Neural progenitor cell (in vitro differentiated cells): ENCODE measurements at regions not wholly inside any gene's neighbourhood (a gene's known extent, or its start where the extent isn't known, plus 50 kb on each side); places are given as distances from the start of the nearest gene placed in this dataset.

Experiments
- DNase-seq: peaks from one replicate; pipeline ENCODE4 v3.0.0-alpha.2; 2016; ENCODE audit warnings: low spot score
- H2AFZ ChIP-seq: fragments of 200-600 bp; sonication (generic); replicated peaks from 2 replicates; pipeline ENCODE4 v1.6.1; 2016; ENCODE audit warnings: antibody characterized with exemption
- H3F3A ChIP-seq: fragments of 200-600 bp; sonication (generic); 2 replicates; pipeline ENCODE4 v1.6.1; 2016; ENCODE audit warnings: antibody characterized with exemption, low read depth
- H3K27ac ChIP-seq: fragments of 200-600 bp; sonication (generic); 2 replicates; pipeline ENCODE4 v1.5.1; 2016; ENCODE audit warnings: mild to moderate bottlenecking
- H3K27me3 ChIP-seq: fragments of 200-600 bp; sonication (generic); 2 replicates; pipeline ENCODE4 v1.6.1; 2016; ENCODE audit warnings: mild to moderate bottlenecking, moderate library complexity
- H3K36me3 ChIP-seq: fragments of 200-600 bp; sonication (generic); 2 replicates; pipeline ENCODE4 v1.5.1; 2016
- H3K4me1 ChIP-seq: fragments of 200-600 bp; sonication (generic); 2 replicates; pipeline ENCODE4 v1.6.1; 2016; ENCODE audit warnings: mixed run types
- H3K4me2 ChIP-seq: fragments of 200-600 bp; sonication (generic); 2 replicates; pipeline ENCODE4 v1.6.1; 2016
- H3K4me3 ChIP-seq: fragments of 200-600 bp; sonication (generic); 2 replicates; pipeline ENCODE4 v1.5.1; 2016
- H3K79me2 ChIP-seq: fragments of 200-600 bp; sonication (generic); 2 replicates; pipeline ENCODE4 v1.6.1; 2016; ENCODE audit warnings: low read depth
- H3K9ac ChIP-seq: fragments of 200-600 bp; sonication (generic); 2 replicates; pipeline ENCODE4 v1.6.1; 2016
- H3K9me3 ChIP-seq: fragments of 200-600 bp; sonication (generic); 2 replicates; pipeline ENCODE4 v1.5.1; 2016; ENCODE audit warnings: low read depth
- H4K20me1 ChIP-seq: fragments of 200-600 bp; sonication (generic); 2 replicates; pipeline ENCODE4 v1.6.1; 2016; ENCODE audit warnings: low read depth
- H3K27ac Mint-ChIP-seq: 3 replicates; pipeline ENCODE4 v1.8.0; 2021; ENCODE audit warnings: mixed read lengths
- H3K27me3 Mint-ChIP-seq: 2 replicates; pipeline ENCODE4 v1.8.0; 2022; ENCODE audit warnings: low read depth, mild to moderate bottlenecking, inconsistent platforms, moderate library complexity, mixed read lengths; ENCODE audit not compliant: insufficient read depth
- H3K36me3 Mint-ChIP-seq: 3 replicates; pipeline ENCODE4 v1.8.0; 2021; ENCODE audit warnings: mixed read lengths
- H3K4me1 Mint-ChIP-seq: 3 replicates; pipeline ENCODE4 v1.8.0; 2021; ENCODE audit warnings: mixed read lengths
- H3K4me3 Mint-ChIP-seq: 3 replicates; pipeline ENCODE4 v1.8.0; 2021; ENCODE audit warnings: mild to moderate bottlenecking, moderate library complexity, mixed read lengths
- H3K9me3 Mint-ChIP-seq: 3 replicates; pipeline ENCODE4 v1.8.0; 2020; ENCODE audit warnings: mixed read lengths
- EZH2 ChIP-seq: fragments of 200-600 bp; sonication (generic); IDR thresholded peaks from 2 replicates; pipeline ENCODE4 v1.6.1; 2017; ENCODE audit warnings: antibody characterized with exemption, mild to moderate bottlenecking, moderate library complexity
- EZH2phosphoT487 ChIP-seq: fragments of 200-600 bp; sonication (generic); IDR thresholded peaks from 2 replicates; pipeline ENCODE4 v1.6.1; 2017; ENCODE audit warnings: antibody characterized with exemption
- TF ChIP-seq, protein P1 (sequence below): fragments of 200-600 bp; sonication (generic); IDR thresholded peaks from 2 replicates; pipeline ENCODE4 v1.5.1; 2017; ENCODE audit warnings: antibody characterized with exemption, mild to moderate bottlenecking

DNA sequence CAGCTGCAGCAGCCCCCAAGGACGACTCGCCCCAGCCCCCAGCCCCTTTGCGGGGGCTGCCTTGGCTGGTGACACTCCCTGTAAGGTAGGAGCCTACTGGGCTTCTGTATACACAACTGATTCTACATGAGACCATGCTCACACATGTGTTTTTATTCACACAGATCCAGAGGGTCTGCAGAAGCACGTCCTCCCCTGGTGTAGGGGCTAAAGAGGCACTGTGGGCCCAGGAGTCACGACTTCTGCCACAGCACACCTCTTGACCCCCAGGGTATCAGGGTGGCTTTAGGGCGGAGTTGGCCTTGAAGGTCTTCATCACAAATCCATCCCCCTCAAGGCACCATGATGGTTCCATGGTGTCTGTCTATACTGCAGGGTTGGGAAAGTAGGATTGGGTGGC is 931.2 kb downstream of the TBC1D22A start:
- Histone ChIP-seq H3K27me3 (no peaks in the 10 kb centered on the region), H4K20me1 (no peaks in the 10 kb centered on the region), H3K4me1 (no peaks in the 10 kb centered on the region), H3K9me3 (no peaks in the 10 kb centered on the region), H3K4me2 (no peak overlapping the region), H3K4me3 (no peak overlapping the region), H3K79me2 (no peaks in the 10 kb centered on the region), H3K9ac (no peak overlapping the region), H3F3A (no peaks in the 10 kb centered on the region), H3K36me3 (no peaks in the 10 kb centered on the region), H2AFZ (no peak overlapping the region), H3K27ac (no peak overlapping the region)
- no peaks in the 10 kb centered on the region for H3K4me1 Mint-ChIP-seq
- H3K27me3 Mint-ChIP-seq: peaks cover 6% of the 10 kb centered on the region
- H3K36me3 Mint-ChIP-seq: no peaks in the 10 kb centered on the region
- DNase-seq: no peak
- no peak overlapping the region for H3K27ac Mint-ChIP-seq
- H3K9me3 Mint-ChIP-seq: peaks cover 3% of the 10 kb centered on the region
- TF ChIP-seq EZH2 (no peak), EZH2phosphoT487 (no peak)
- TF ChIP-seq, protein P1, sequence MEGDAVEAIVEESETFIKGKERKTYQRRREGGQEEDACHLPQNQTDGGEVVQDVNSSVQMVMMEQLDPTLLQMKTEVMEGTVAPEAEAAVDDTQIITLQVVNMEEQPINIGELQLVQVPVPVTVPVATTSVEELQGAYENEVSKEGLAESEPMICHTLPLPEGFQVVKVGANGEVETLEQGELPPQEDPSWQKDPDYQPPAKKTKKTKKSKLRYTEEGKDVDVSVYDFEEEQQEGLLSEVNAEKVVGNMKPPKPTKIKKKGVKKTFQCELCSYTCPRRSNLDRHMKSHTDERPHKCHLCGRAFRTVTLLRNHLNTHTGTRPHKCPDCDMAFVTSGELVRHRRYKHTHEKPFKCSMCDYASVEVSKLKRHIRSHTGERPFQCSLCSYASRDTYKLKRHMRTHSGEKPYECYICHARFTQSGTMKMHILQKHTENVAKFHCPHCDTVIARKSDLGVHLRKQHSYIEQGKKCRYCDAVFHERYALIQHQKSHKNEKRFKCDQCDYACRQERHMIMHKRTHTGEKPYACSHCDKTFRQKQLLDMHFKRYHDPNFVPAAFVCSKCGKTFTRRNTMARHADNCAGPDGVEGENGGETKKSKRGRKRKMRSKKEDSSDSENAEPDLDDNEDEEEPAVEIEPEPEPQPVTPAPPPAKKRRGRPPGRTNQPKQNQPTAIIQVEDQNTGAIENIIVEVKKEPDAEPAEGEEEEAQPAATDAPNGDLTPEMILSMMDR: no peak
- H3K4me3 Mint-ChIP-seq: no peak overlapping the region

- no peaks in the 10 kb centered on the region for H3K27me3 ChIP-seq
- peaks cover 6% of the 10 kb centered on the region for H3K27me3 Mint-ChIP-seq
- H3K9me3 Mint-ChIP-seq: peaks cover 7% of the 10 kb centered on the region
- H3K27ac ChIP-seq: no peak overlapping the region
- H3K4me3 ChIP-seq: no peak overlapping the region
- DNase-seq: no peak
- no peaks in the 10 kb centered on the region for H3K4me1 Mint-ChIP-seq
- no peak overlapping the region for H3K9ac ChIP-seq
- no peaks in the 10 kb centered on the region for H3K36me3 ChIP-seq
- H3K27ac Mint-ChIP-seq: no peak overlapping the region
- H3K4me1 ChIP-seq: no peaks in the 10 kb centered on the region
- H3K4me2 ChIP-seq: no peak overlapping the region
- TF ChIP-seq, protein P1: no peak
- TF ChIP-seq EZH2phosphoT487: no peak
- no peak for TF ChIP-seq EZH2
- no peaks in the 10 kb centered on the region for H3K79me2 ChIP-seq
- H3F3A ChIP-seq: no peaks in the 10 kb centered on the region
- no peak overlapping the region for H2AFZ ChIP-seq
- H3K9me3 ChIP-seq: no peaks in the 10 kb centered on the region
- no peak overlapping the region for H3K4me3 Mint-ChIP-seq
- H4K20me1 ChIP-seq: no peaks in the 10 kb centered on the region
- no peaks in the 10 kb centered on the region for H3K36me3 Mint-ChIP-seq
Observed at GRCh38 chr22:47692811-47693210, 930.4 kb downstream of the TBC1D22A start.

DNA sequence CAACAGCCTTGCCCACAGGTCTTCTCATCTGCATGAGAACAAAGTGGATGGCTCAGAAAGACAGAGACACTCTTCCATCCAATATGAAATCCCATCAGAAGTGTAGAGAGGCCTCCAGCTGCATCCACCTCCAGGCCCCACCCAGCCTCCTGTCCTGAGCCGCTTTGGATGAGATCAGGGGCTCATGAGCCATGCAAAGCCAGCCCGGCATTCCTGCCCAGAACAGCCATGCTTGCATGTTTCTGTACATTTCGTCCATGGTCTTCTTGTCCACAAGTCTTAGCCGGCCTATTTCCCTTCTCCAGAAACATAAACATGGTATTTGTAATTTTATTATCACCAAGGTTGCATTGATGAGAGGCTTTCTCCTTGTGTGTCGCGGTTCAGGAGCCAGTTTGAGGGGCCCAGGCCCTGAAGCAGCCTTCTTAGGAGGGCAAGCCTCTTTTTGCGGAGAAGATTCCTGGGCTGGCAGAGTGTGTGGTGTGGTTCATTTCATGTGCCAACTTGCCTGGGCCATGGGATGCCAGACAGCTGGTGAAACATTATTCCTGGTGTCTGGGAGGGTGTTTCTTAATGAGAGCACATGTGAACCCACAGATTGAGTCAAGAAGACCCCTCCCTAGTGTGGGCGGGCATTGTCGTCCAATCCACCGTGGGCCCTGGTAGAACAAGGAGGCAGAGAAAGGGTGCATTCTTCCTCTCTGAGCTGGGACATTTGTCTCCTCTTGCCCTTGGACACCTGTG is 928.9 kb downstream of the TBC1D22A start:
- H3K4me2 ChIP-seq: no peak overlapping the region
- DNase-seq: no peak
- H3K9ac ChIP-seq: no peak overlapping the region
- no peaks in the 10 kb centered on the region for H3K27me3 ChIP-seq
- H3F3A ChIP-seq: no peaks in the 10 kb centered on the region
- H3K4me1 ChIP-seq: peaks cover 6% of the 10 kb centered on the region
- TF ChIP-seq, protein P1: no peak
- TF ChIP-seq EZH2 (no peak), EZH2phosphoT487 (no peak)
- H3K9me3 ChIP-seq: no peaks in the 10 kb centered on the region
- H3K4me3 ChIP-seq: no peak overlapping the region
- Mint-ChIP-seq H3K36me3 (no peaks in the 10 kb centered on the region), H3K27me3 (peaks cover 6% of the 10 kb centered on the region), H3K4me1 (peaks cover 11% of the 10 kb centered on the region), H3K9me3 (peaks cover 12% of the 10 kb centered on the region), H3K4me3 (no peak overlapping the region), H3K27ac (no peak overlapping the region)
- no peak overlapping the region for H2AFZ ChIP-seq
- no peak overlapping the region for H3K27ac ChIP-seq
- H4K20me1 ChIP-seq: no peaks in the 10 kb centered on the region
- no peaks in the 10 kb centered on the region for H3K79me2 ChIP-seq
- no peaks in the 10 kb centered on the region for H3K36me3 ChIP-seq
